ENCODE measurements at regions not wholly inside any gene's neighbourhood (a gene's known extent, or its start where the extent isn't known, plus 50 kb on each side); places are given as distances from the start of the nearest gene placed in this dataset.

DNA sequence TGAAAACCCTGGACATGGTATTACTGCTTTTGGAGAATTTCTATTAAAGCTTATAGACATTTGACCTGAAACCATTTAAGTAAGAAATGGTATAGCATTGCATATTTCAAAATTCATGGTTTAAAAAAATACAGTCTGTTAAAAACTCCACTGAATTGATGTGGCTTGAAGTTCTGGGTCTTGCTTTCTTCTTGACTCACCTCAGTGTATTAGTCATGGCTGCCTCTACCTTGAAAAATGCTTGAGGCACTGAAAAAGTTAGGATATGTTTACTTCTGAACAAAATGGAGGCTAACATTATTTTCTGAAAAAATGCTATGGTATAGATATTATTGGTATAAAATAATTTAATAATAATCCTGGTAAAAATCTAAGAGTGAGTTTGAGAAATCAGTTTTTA lies 349.2 kb downstream of the AASDHPPT start:
- TF ChIP-seq CEBPB (IDR thresholded peaks at IDR 0.05; ENCODE audit: low read depth) (no peak), ZNF274 (IDR thresholded peaks at IDR 0.05; ENCODE audit: low read depth, low read length) (no peak), RAD21 (IDR thresholded peaks at IDR 0.05; ENCODE audit: low read depth) (no peak), POLR2AphosphoS5 (IDR thresholded peaks at IDR 0.05; ENCODE audit: low read depth, low read length) (no peak), POLR2A (IDR thresholded peaks at IDR 0.05; ENCODE audit: borderline replicate concordance, extremely low read depth, insufficient read depth, insufficient read length) (no peak), SIN3A (IDR thresholded peaks at IDR 0.05; ENCODE audit: low read depth) (no peak), YY1 (IDR thresholded peaks at IDR 0.05; ENCODE audit: extremely low read depth, insufficient replicate concordance, low read depth, low read length) (no peak), EZH2phosphoT487 (IDR thresholded peaks at IDR 0.05; ENCODE audit: borderline replicate concordance) (no peak), FOSL1 (IDR thresholded peaks at IDR 0.05; ENCODE audit: low read depth) (no peak), SRF (IDR thresholded peaks at IDR 0.05; ENCODE audit: low read depth) (no peak)
- TF ChIP-seq, protein P1, sequence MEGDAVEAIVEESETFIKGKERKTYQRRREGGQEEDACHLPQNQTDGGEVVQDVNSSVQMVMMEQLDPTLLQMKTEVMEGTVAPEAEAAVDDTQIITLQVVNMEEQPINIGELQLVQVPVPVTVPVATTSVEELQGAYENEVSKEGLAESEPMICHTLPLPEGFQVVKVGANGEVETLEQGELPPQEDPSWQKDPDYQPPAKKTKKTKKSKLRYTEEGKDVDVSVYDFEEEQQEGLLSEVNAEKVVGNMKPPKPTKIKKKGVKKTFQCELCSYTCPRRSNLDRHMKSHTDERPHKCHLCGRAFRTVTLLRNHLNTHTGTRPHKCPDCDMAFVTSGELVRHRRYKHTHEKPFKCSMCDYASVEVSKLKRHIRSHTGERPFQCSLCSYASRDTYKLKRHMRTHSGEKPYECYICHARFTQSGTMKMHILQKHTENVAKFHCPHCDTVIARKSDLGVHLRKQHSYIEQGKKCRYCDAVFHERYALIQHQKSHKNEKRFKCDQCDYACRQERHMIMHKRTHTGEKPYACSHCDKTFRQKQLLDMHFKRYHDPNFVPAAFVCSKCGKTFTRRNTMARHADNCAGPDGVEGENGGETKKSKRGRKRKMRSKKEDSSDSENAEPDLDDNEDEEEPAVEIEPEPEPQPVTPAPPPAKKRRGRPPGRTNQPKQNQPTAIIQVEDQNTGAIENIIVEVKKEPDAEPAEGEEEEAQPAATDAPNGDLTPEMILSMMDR (IDR thresholded peaks at IDR 0.05 in 2 of 3, conservative IDR thresholded peaks at IDR 0.05 in 1 of 3; ENCODE audit: borderline replicate concordance in 1 of 3, insufficient read depth in 1 of 3, low read depth in 2 of 3, low read length in 2 of 3): no peak
- TF ChIP-seq, protein P2, sequence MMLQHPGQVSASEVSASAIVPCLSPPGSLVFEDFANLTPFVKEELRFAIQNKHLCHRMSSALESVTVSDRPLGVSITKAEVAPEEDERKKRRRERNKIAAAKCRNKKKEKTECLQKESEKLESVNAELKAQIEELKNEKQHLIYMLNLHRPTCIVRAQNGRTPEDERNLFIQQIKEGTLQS (IDR thresholded peaks at IDR 0.05): no peak
